IMR-90 (cell line): ENCODE measurements at regions not wholly inside any gene's neighbourhood (a gene's known extent, or its start where the extent isn't known, plus 50 kb on each side); places are given as distances from the start of the nearest gene placed in this dataset.

Experiments used
- ATAC-seq: fragments of 200-7000 bp; cut with Tn5 transposase; 2 replicates; pipeline ENCODE4 v1.9.1; 2020; ENCODE audit warnings: low read depth, mild to moderate bottlenecking, moderate library complexity
- BruUV-seq: library from RNA; stranded (reverse); fragments of 400-500 nt; replicated peaks from 2 replicates; lab custom pipeline; 2021; lab: Mats Ljungman, UMichigan
- CTCF ChIA-PET: fragments of 300-600 bp; formaldehyde crosslinking; extraction: SDS; loops from one replicate; lab custom pipeline; 2021; ENCODE audit warnings: antibody characterized with exemption; lab: Yijun Ruan, JAX
- POLR2A ChIA-PET: fragments of 300-600 bp; sonication (Branson Sonifier 250); formaldehyde crosslinking; loops from one replicate; lab custom pipeline; 2022; ENCODE audit warnings: antibody characterized with exemption; ENCODE audit not compliant: unreplicated experiment; lab: Charles Lee
- DNase-seq: peaks from one replicate; pipeline ENCODE4 v3.0.0; 2013
- H2AFZ ChIP-seq: replicated peaks from 2 replicates; pipeline ENCODE3; 2013; ENCODE audit warnings: low read length, mild to moderate bottlenecking; ENCODE audit not compliant: poor library complexity
- H2AK5ac ChIP-seq: 2 replicates; pipeline ENCODE4 v1.6.1; 2013; ENCODE audit warnings: low read depth, low read length, inconsistent platforms
- H2AK9ac ChIP-seq: replicated peaks from 2 replicates; pipeline ENCODE3; 2013; ENCODE audit warnings: mild to moderate bottlenecking, low read depth, low read length, moderate library complexity; ENCODE audit not compliant: poor library complexity
- H2BK120ac ChIP-seq: 2 replicates; pipeline ENCODE4 v1.6.1; 2013; ENCODE audit warnings: low read depth, low read length, inconsistent platforms
- H2BK15ac ChIP-seq: 3 replicates; pipeline ENCODE4 v1.6.1; 2013; ENCODE audit warnings: low read depth, low read length, inconsistent platforms
- H2BK20ac ChIP-seq: 2 replicates; pipeline ENCODE4 v1.6.1; 2013; ENCODE audit warnings: low read depth, mild to moderate bottlenecking, inconsistent platforms, low read length, moderate library complexity
- H2BK5ac ChIP-seq: 2 replicates; pipeline ENCODE4 v1.6.1; 2013; ENCODE audit warnings: mild to moderate bottlenecking, low read depth, low read length, inconsistent platforms; ENCODE audit not compliant: poor library complexity, severe bottlenecking
- H3K14ac ChIP-seq: replicated peaks from 2 replicates; pipeline ENCODE4 v1.6.1; 2013; ENCODE audit warnings: low read depth, low read length, inconsistent platforms
- H3K18ac ChIP-seq: 2 replicates; pipeline ENCODE4 v1.6.1; 2013; ENCODE audit warnings: low read depth, low read length, control low read depth
- H3K23ac ChIP-seq: 2 replicates; pipeline ENCODE4 v1.6.1; 2013; ENCODE audit warnings: low read depth, low read length, inconsistent platforms
- H3K27ac ChIP-seq: 2 replicates; pipeline ENCODE4 v1.5.1; 2013; ENCODE audit warnings: mild to moderate bottlenecking, control low read depth, low read length; ENCODE audit not compliant: insufficient read depth
- H3K27me3 ChIP-seq: 2 replicates; pipeline ENCODE4 v1.6.1; 2013; ENCODE audit warnings: low read length; ENCODE audit not compliant: control insufficient read depth, insufficient read depth
- H3K36me3 ChIP-seq: 2 replicates; pipeline ENCODE4 v1.6.1; 2013; ENCODE audit warnings: low read length, mixed read lengths; ENCODE audit not compliant: control insufficient read depth, insufficient read depth
- H3K4ac ChIP-seq: 2 replicates; pipeline ENCODE4 v1.6.1; 2013; ENCODE audit warnings: low read depth, low read length, inconsistent platforms
- H3K4me1 ChIP-seq: 2 replicates; pipeline ENCODE4 v1.6.1; 2013; ENCODE audit warnings: low read length, mixed read lengths; ENCODE audit not compliant: control insufficient read depth, insufficient read depth
- H3K4me2 ChIP-seq: 2 replicates; pipeline ENCODE4 v1.6.1; 2013; ENCODE audit warnings: low read depth, mild to moderate bottlenecking, control low read depth, low read length, moderate library complexity
- H3K4me3 ChIP-seq: 2 replicates; pipeline ENCODE4 v1.5.1; 2013; ENCODE audit warnings: low read depth, mild to moderate bottlenecking, control low read depth, low read length, moderate library complexity; ENCODE audit not compliant: insufficient read depth
- H3K56ac ChIP-seq: 2 replicates; pipeline ENCODE4 v1.6.1; 2013; ENCODE audit warnings: low read length, inconsistent platforms; ENCODE audit not compliant: insufficient read depth; ENCODE audit errors: extremely low read depth
- H3K79me1 ChIP-seq, 2 experiments: 2 replicates each; pipeline ENCODE4 v1.6.1; 2013; ENCODE audit warnings: low read length in 2 of 2, inconsistent platforms in 1 of 2, low read depth in 1 of 2
- H3K9ac ChIP-seq: 2 replicates; pipeline ENCODE4 v1.6.1; 2013; ENCODE audit warnings: low read depth, low read length, control low read depth
- H3K9me1 ChIP-seq: 2 replicates; pipeline ENCODE4 v1.6.1; 2013; ENCODE audit warnings: low read length, inconsistent platforms; ENCODE audit not compliant: insufficient read depth
- H3K9me3 ChIP-seq: 2 replicates; pipeline ENCODE4 v1.6.1; 2013; ENCODE audit warnings: low read length; ENCODE audit not compliant: control insufficient read depth, insufficient read depth
- H4K20me1 ChIP-seq: 2 replicates; pipeline ENCODE4 v1.6.1; 2013; ENCODE audit warnings: low read length, inconsistent platforms; ENCODE audit not compliant: insufficient read depth
- H4K5ac ChIP-seq: 2 replicates; pipeline ENCODE4 v1.6.1; 2013; ENCODE audit warnings: mild to moderate bottlenecking, low read depth, low read length, control low read depth
- H4K8ac ChIP-seq, 2 experiments: 2 replicates each; pipeline ENCODE4 v1.6.1; 2013; ENCODE audit warnings: low read depth in 2 of 2, low read length in 2 of 2, control low read depth in 1 of 2, inconsistent platforms in 1 of 2
- H4K91ac ChIP-seq: 2 replicates; pipeline ENCODE4 v1.6.1; 2013; ENCODE audit warnings: low read depth, low read length, inconsistent platforms; ENCODE audit not compliant: insufficient read depth
- BHLHE40 ChIP-seq: fragments of 150-350 bp; IDR thresholded peaks from 2 replicates; pipeline ENCODE4 v1.6.1; 2016; ENCODE audit warnings: mild to moderate bottlenecking, low read depth, low read length
- CEBPB ChIP-seq: IDR thresholded peaks from 2 replicates; pipeline ENCODE4 v1.6.1; 2012; ENCODE audit warnings: low read depth, low read length, improper control_type of control experiment
- CHD1 ChIP-seq: IDR thresholded peaks from 2 replicates; pipeline ENCODE4 v1.6.1; 2012; ENCODE audit warnings: low read depth, low read length, improper control_type of control experiment
- ELK1 ChIP-seq: fragments of 150-350 bp; IDR thresholded peaks from 2 replicates; pipeline ENCODE4 v1.6.1; 2016; ENCODE audit warnings: low read depth, mild to moderate bottlenecking, low read length, moderate library complexity, borderline replicate concordance
- FOS ChIP-seq: fragments of 150-350 bp; IDR thresholded peaks from 2 replicates; pipeline ENCODE4 v1.6.1; 2016; ENCODE audit warnings: low read depth, low read length
- MAFK ChIP-seq: IDR thresholded peaks from 2 replicates; pipeline ENCODE4 v1.6.1; 2012; ENCODE audit warnings: low read depth, low read length, improper control_type of control experiment
- MAZ ChIP-seq: IDR thresholded peaks from 2 replicates; pipeline ENCODE4 v1.6.1; 2012; ENCODE audit warnings: low read depth, mild to moderate bottlenecking, low read length, improper control_type of control experiment, moderate library complexity, borderline replicate concordance
- MXI1 ChIP-seq: IDR thresholded peaks from 2 replicates; pipeline ENCODE4 v1.6.1; 2012; ENCODE audit warnings: low read depth, mild to moderate bottlenecking, low read length, moderate library complexity, borderline replicate concordance
- NFE2L2 ChIP-seq: fragments of 150-350 bp; IDR thresholded peaks from 2 replicates; pipeline ENCODE4 v1.6.1; 2016; ENCODE audit warnings: low read depth, mild to moderate bottlenecking, low read length
- POLR2A ChIP-seq: IDR thresholded peaks from 2 replicates; pipeline ENCODE4 v1.6.1; 2012; ENCODE audit warnings: mild to moderate bottlenecking, low read depth, low read length
- RAD21 ChIP-seq: IDR thresholded peaks from 2 replicates; pipeline ENCODE4 v1.6.1; 2012; ENCODE audit warnings: low read length, improper control_type of control experiment
- RCOR1 ChIP-seq: IDR thresholded peaks from 2 replicates; pipeline ENCODE4 v1.6.1; 2012; ENCODE audit warnings: mild to moderate bottlenecking, low read length, improper control_type of control experiment; ENCODE audit not compliant: insufficient replicate concordance
- RFX5 ChIP-seq: IDR thresholded peaks from 2 replicates; pipeline ENCODE4 v1.8.0; 2012; ENCODE audit warnings: low read depth, mild to moderate bottlenecking, low read length, moderate library complexity
- SMC3 ChIP-seq: fragments of 150-350 bp; IDR thresholded peaks from 2 replicates; pipeline ENCODE4 v1.6.1; 2016; ENCODE audit warnings: low read depth, mild to moderate bottlenecking, antibody characterized with exemption, low read length, moderate library complexity
- WGBS, 2 experiments: methylation state at CpG; one replicate each; pipeline versions ENCODE4 v1.1.5 to v1.1.7; 2013; ENCODE audit warnings: missing lambda C conversion rate in 2 of 2; ENCODE audit not compliant: insufficient read length in 1 of 2; ENCODE audit errors: extremely low coverage in 2 of 2; 5-methylcytosine and 5-hydroxymethylcytosine counted together
- dilution Hi-C: fragments of 300-500 bp; cut with HindIII; formaldehyde crosslinking; loops from one replicate; pipeline ENCODE4 v1.14.3; 2018; ENCODE audit warnings: low sequenced_read_pairs; ENCODE audit not compliant: unreplicated experiment
- in situ Hi-C: fragments of 300-500 bp; cut with MboI; formaldehyde crosslinking; loops from 3 replicates; pipeline ENCODE4 v1.14.3; 2019; ENCODE audit warnings: low sequenced_read_pairs, inconsistent platforms, mixed read lengths
- intact Hi-C: fragments of 100-400 bp; cut with micrococcal nuclease; formaldehyde crosslinking; loops from 2 replicates; pipeline ENCODE4 v1.10.0; 2022
- TF ChIP-seq, protein P1 (sequence below): fragments of 150-350 bp; IDR thresholded peaks from 2 replicates; pipeline ENCODE4 v1.6.1; 2017; ENCODE audit warnings: mild to moderate bottlenecking, antibody characterized with exemption, low read length, low read depth
- TF ChIP-seq, protein P2 (sequence below): conservative IDR thresholded peaks from 2 replicates; pipeline ENCODE4 v1.5.1; 2012; ENCODE audit warnings: mild to moderate bottlenecking, low read depth, low read length, improper control_type of control experiment

GRCh38 chr15:38688761-38689160, 124.1 kb upstream of the RASGRP1 start:
- H3K9ac ChIP-seq, result no peak overlapping the region
- H2BK20ac ChIP-seq, result no peak overlapping the region
- TF ChIP-seq FOS (no peak), MXI1 (no peak), POLR2A (no peak), CEBPB (no peak), RCOR1 (no peak), BHLHE40 (no peak), MAZ (no peak), MAFK (no peak), RAD21 (no peak), CHD1 (no peak), RFX5 (no peak), ELK1 (no peak), NFE2L2 (no peak), SMC3 (no peak)
- TF ChIP-seq, protein P1, sequence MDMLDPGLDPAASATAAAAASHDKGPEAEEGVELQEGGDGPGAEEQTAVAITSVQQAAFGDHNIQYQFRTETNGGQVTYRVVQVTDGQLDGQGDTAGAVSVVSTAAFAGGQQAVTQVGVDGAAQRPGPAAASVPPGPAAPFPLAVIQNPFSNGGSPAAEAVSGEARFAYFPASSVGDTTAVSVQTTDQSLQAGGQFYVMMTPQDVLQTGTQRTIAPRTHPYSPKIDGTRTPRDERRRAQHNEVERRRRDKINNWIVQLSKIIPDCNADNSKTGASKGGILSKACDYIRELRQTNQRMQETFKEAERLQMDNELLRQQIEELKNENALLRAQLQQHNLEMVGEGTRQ, result no peak
- TF ChIP-seq, protein P2, sequence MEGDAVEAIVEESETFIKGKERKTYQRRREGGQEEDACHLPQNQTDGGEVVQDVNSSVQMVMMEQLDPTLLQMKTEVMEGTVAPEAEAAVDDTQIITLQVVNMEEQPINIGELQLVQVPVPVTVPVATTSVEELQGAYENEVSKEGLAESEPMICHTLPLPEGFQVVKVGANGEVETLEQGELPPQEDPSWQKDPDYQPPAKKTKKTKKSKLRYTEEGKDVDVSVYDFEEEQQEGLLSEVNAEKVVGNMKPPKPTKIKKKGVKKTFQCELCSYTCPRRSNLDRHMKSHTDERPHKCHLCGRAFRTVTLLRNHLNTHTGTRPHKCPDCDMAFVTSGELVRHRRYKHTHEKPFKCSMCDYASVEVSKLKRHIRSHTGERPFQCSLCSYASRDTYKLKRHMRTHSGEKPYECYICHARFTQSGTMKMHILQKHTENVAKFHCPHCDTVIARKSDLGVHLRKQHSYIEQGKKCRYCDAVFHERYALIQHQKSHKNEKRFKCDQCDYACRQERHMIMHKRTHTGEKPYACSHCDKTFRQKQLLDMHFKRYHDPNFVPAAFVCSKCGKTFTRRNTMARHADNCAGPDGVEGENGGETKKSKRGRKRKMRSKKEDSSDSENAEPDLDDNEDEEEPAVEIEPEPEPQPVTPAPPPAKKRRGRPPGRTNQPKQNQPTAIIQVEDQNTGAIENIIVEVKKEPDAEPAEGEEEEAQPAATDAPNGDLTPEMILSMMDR, result no peak
- H3K36me3 ChIP-seq, result no peaks in the 10 kb centered on the region
- DNase-seq (no peak), ATAC-seq (no peak)
- no peak overlapping the region for H3K27ac ChIP-seq
- H3K4me2 ChIP-seq, result no peak overlapping the region
- no peak overlapping the region for H3K23ac ChIP-seq
- H3K9me3 ChIP-seq, result no peaks in the 10 kb centered on the region
- no peak overlapping the region for H2BK15ac ChIP-seq
- no peak overlapping the region for H3K18ac ChIP-seq
- H3K4me3 ChIP-seq, result no peak overlapping the region
- in situ Hi-C loops, result loop anchor here (25.0 kb wide), 1 partner anchor 251 kb away; no protein-coding TSS in a partner anchor
- H2BK120ac ChIP-seq, result no peak overlapping the region
- ChIA-PET CTCF (interaction anchor here (0.7 to 4.6 kb wide), 4 partner anchors 11 to 249 kb away, joined by 3 to 25 read pairs (median 5); no protein-coding TSS in a partner anchor), POLR2A (no interaction called here)
- dilution Hi-C loops, result no loop called here
- H3K27me3 ChIP-seq, result peaks cover 4% of the 10 kb centered on the region
- H3K79me1 ChIP-seq, result no peaks in the 10 kb centered on the region
- H4K8ac ChIP-seq, result no peak overlapping the region
- H3K56ac ChIP-seq, result no peak overlapping the region
- no peaks in the 10 kb centered on the region for H4K20me1 ChIP-seq
- H2AK5ac ChIP-seq, result no peak overlapping the region
- no peak overlapping the region for H4K91ac ChIP-seq
- no peaks in the 10 kb centered on the region for H3K4me1 ChIP-seq
- no peak overlapping the region for H3K14ac ChIP-seq
- H2BK5ac ChIP-seq, result no peak overlapping the region
- H2AFZ ChIP-seq, result no peak overlapping the region
- intact Hi-C loops, result no loop called here
- WGBS, 2 experiments, result no CpG with 5 or more reads among the region's 1 CpG
- no peaks in the 10 kb centered on the region; the same call in 1 of the 2 replicates for H3K9me1 ChIP-seq
- no peak overlapping the region for H4K5ac ChIP-seq
- H2AK9ac ChIP-seq, result no peak overlapping the region
- no peak overlapping the region for H3K4ac ChIP-seq
- BruUV-seq, result no TSS peak
